OCI-LY7 (cell line): ENCODE measurements at regions not wholly inside any gene's neighbourhood (a gene's known extent, or its start where the extent isn't known, plus 50 kb on each side); places are given as distances from the start of the nearest gene placed in this dataset.

Source experiments
- BruUV-seq: library from RNA; stranded (reverse); fragments of 400-500 nt; replicated peaks from 2 replicates; lab custom pipeline; 2021; lab: Mats Ljungman, UMichigan
- CTCF ChIA-PET: fragments of 300-600 bp; sonication (Branson Sonifier 250); formaldehyde crosslinking; loops from one replicate; lab custom pipeline; 2022; ENCODE audit warnings: antibody characterized with exemption; ENCODE audit not compliant: unreplicated experiment; lab: Charles Lee
- POLR2A ChIA-PET: fragments of 300-600 bp; sonication (Branson Sonifier 250); formaldehyde crosslinking; loops from one replicate; lab custom pipeline; 2022; ENCODE audit warnings: antibody characterized with exemption; lab: Charles Lee
- DNase-seq: peaks from one replicate; pipeline ENCODE4 v3.0.0-alpha.2; 2015; ENCODE audit warnings: low spot score
- H2AFZ ChIP-seq: fragments of 200-600 bp; sonication (generic), shearing (Covaris generic); 2 replicates; pipeline ENCODE4 v1.6.1; 2014; ENCODE audit warnings: mild to moderate bottlenecking, antibody characterized with exemption, low read length, moderate library complexity
- H3K27ac ChIP-seq: fragments of 200-600 bp; sonication (generic); 2 replicates; pipeline ENCODE4 v1.5.1; 2014; ENCODE audit warnings: mixed run types, low read depth, mild to moderate bottlenecking, moderate library complexity, low read length, inconsistent platforms; ENCODE audit not compliant: poor library complexity, severe bottlenecking
- H3K36me3 ChIP-seq: fragments of 200-600 bp; sonication (generic); 2 replicates; pipeline ENCODE4 v1.6.1; 2014; ENCODE audit warnings: mild to moderate bottlenecking, antibody characterized with exemption, low read length, moderate library complexity, mixed read lengths; ENCODE audit not compliant: insufficient read depth
- H3K4me1 ChIP-seq: fragments of 200-600 bp; sonication (generic); 2 replicates; pipeline ENCODE4 v1.5.1; 2014; ENCODE audit warnings: mild to moderate bottlenecking, low read length; ENCODE audit not compliant: insufficient read depth, poor library complexity, severe bottlenecking
- H3K4me2 ChIP-seq: fragments of 200-600 bp; sonication (generic); 2 replicates; pipeline ENCODE4 v1.6.1; 2014; ENCODE audit warnings: mild to moderate bottlenecking, low read length
- H3K4me3 ChIP-seq: fragments of 200-600 bp; sonication (generic); 2 replicates; pipeline ENCODE4 v1.5.1; 2014; ENCODE audit warnings: mild to moderate bottlenecking, low read depth, low read length; ENCODE audit not compliant: poor library complexity, severe bottlenecking
- H3K79me2 ChIP-seq: fragments of 200-600 bp; sonication (generic); 2 replicates; pipeline ENCODE4 v1.6.1; 2016; ENCODE audit warnings: low read depth, mild to moderate bottlenecking, low read length, moderate library complexity, mixed read lengths; ENCODE audit not compliant: insufficient read depth
- H3K9me2 ChIP-seq: fragments of 200-600 bp; sonication (generic); 2 replicates; pipeline ENCODE4 v1.6.1; 2016; ENCODE audit warnings: mild to moderate bottlenecking, low read length, mixed read lengths; ENCODE audit not compliant: insufficient read depth
- H3K9me3 ChIP-seq: fragments of 200-600 bp; sonication (generic); 2 replicates; pipeline ENCODE4 v1.6.1; 2014; ENCODE audit warnings: mild to moderate bottlenecking, mixed run types, low read length, mixed read lengths
- H4K20me1 ChIP-seq: fragments of 200-600 bp; sonication (generic); 2 replicates; pipeline ENCODE4 v1.6.1; 2014; ENCODE audit warnings: mild to moderate bottlenecking, antibody characterized with exemption, low read length, moderate library complexity, mixed read lengths; ENCODE audit not compliant: insufficient read depth
- CTCF ChIP-seq: fragments of 200-600 bp; sonication (generic); conservative IDR thresholded peaks from 2 replicates; pipeline ENCODE4 v1.5.1; 2014; ENCODE audit warnings: mild to moderate bottlenecking, antibody characterized with exemption, low read length, moderate library complexity, mixed read lengths
- EZH2phosphoT487 ChIP-seq: fragments of 200-600 bp; sonication (generic); IDR thresholded peaks from 2 replicates; pipeline ENCODE4 v1.6.1; 2018; ENCODE audit warnings: low read depth, borderline replicate concordance, mild to moderate bottlenecking, mixed run types, antibody characterized with exemption, low read length, moderate library complexity, mixed read lengths
- intact Hi-C: fragments of 100-400 bp; cut with micrococcal nuclease; formaldehyde crosslinking; loops from one replicate; pipeline ENCODE4 v1.10.0; 2022; ENCODE audit not compliant: unreplicated experiment

- DNase-seq, result no peak
- Histone ChIP-seq H3K79me2 (no peaks in the 10 kb centered on the region), H3K4me2 (no peak overlapping the region), H3K27ac (no peak overlapping the region), H3K4me3 (no peak overlapping the region), H4K20me1 (no peaks in the 10 kb centered on the region), H3K9me3 (no peaks in the 10 kb centered on the region), H3K9me2 (no peaks in the 10 kb centered on the region), H3K4me1 (no peaks in the 10 kb centered on the region), H2AFZ (no peak overlapping the region), H3K36me3 (no peaks in the 10 kb centered on the region)
- no peak for TF ChIP-seq CTCF
- no peak for TF ChIP-seq EZH2phosphoT487
- POLR2A ChIA-PET, result interaction anchor here (1.0 kb wide), 1 partner anchor 31 kb away, joined by 3 read pairs; no protein-coding TSS in a partner anchor
- CTCF ChIA-PET, result no interaction called here
- intact Hi-C loops, result no loop called here
- BruUV-seq, result no TSS peak
Observed at GRCh38 chr11:97739932-97740800, 1280.6 kb upstream of the CNTN5 start.

DNA sequence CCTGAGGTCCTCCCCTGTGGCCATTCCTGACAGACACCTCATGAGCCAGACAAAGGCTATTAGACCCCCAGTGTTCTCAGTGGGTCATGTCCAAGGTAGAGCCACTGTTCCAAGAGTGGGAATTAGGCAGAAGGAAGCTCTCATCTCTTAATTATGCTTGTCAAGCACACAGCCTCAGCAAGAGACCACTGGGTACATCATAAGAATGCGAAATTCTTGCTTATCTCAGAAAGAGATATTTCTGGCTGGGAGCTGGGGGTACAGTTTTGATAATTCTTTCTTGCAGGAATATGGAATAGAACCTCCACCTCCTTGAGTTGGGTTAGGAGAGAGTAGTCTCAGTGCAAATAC is 1280.0 kb upstream of the CNTN5 start:
- CTCF ChIA-PET, result no interaction called here
- Histone ChIP-seq H3K79me2 (no peaks in the 10 kb centered on the region), H3K9me3 (no peaks in the 10 kb centered on the region), H3K4me1 (no peaks in the 10 kb centered on the region), H2AFZ (no peak overlapping the region), H3K36me3 (no peaks in the 10 kb centered on the region), H3K4me2 (no peak overlapping the region), H3K9me2 (no peaks in the 10 kb centered on the region), H3K27ac (no peak overlapping the region), H4K20me1 (no peaks in the 10 kb centered on the region), H3K4me3 (no peak overlapping the region)
- TF ChIP-seq CTCF (no peak), EZH2phosphoT487 (no peak)
- DNase-seq, result no peak
- intact Hi-C loops, result no loop called here
- POLR2A ChIA-PET, result no interaction called here
- BruUV-seq, result no TSS peak

DNA sequence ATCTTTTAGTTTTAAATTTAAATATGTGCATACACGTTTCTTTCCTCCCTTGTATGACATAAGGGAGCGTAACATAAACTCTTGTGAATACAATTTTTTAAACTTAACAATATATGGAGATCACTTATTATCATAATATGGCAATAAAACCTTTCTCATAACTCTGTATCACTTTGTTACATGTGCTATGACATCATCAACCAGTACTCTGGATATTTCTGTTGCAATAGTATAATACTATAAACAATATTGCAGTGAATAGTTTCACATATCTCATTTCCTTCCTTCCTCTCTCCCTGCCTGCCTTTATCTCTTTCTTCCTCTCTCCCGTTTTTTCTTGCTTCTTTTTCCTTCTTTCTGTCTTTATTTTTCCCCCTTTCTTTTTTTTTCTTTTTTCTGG is 1278.0 kb upstream of the CNTN5 start:
- Histone ChIP-seq H3K9me3 (no peaks in the 10 kb centered on the region), H3K9me2 (no peaks in the 10 kb centered on the region), H3K27ac (no peak overlapping the region), H3K4me2 (no peak overlapping the region), H3K4me3 (no peak overlapping the region), H4K20me1 (no peaks in the 10 kb centered on the region), H3K4me1 (no peaks in the 10 kb centered on the region), H2AFZ (no peak overlapping the region), H3K79me2 (no peaks in the 10 kb centered on the region), H3K36me3 (no peaks in the 10 kb centered on the region)
- intact Hi-C loops, result no loop called here
- ChIA-PET CTCF (no interaction called here), POLR2A (interaction anchor here (0.6 kb wide), 1 partner anchor 33 kb away, joined by 3 read pairs; no protein-coding TSS in a partner anchor)
- no TSS peak for BruUV-seq
- DNase-seq, result no peak
- TF ChIP-seq CTCF (no peak), EZH2phosphoT487 (no peak)
